ENCODE measurements at regions not wholly inside any gene's neighbourhood (a gene's known extent, or its start where the extent isn't known, plus 50 kb on each side); places are given as distances from the start of the nearest gene placed in this dataset.
"Not testable (repeated sequence)": the region's sequence is repeated elsewhere in the genome, so short reads cannot be mapped to it uniquely, and the experiment has no call there.

- no peak for DNase-seq (ENCODE audit: low read depth in 3 of 3)
Observed at GRCh38 chr2:49804111-49804510, 649.8 kb upstream of the FSHR start.

- no peak for DNase-seq (ENCODE audit: low read depth in 3 of 3)
Observed at GRCh38 chr2:49801898-49802450, 647.7 kb upstream of the FSHR start.

- DNase-seq (ENCODE audit: low read depth in 3 of 3), result no peak
Observed at GRCh38 chr2:49798570-49798969, 644.3 kb upstream of the FSHR start.

- no peak for DNase-seq (ENCODE audit: low read depth in 3 of 3)
Observed at GRCh38 chr2:49796266-49796665, 642.0 kb upstream of the FSHR start.

- DNase-seq (ENCODE audit: low read depth in 3 of 3), result no peak
Observed at GRCh38 chr2:49794396-49794795, 640.1 kb upstream of the FSHR start.

- no peak for DNase-seq (ENCODE audit: low read depth in 3 of 3)
Observed at GRCh38 chr2:49788300-49788699, 634.0 kb upstream of the FSHR start.

GRCh38 chr2:49780949-49781348 lies 626.6 kb upstream of the FSHR start:
- no peak for DNase-seq (ENCODE audit: low read depth in 3 of 3)

GRCh38 chr2:49772299-49772970 lies 618.1 kb upstream of the FSHR start:
- no peak for DNase-seq (ENCODE audit: low read depth in 3 of 3)

- DNase-seq (ENCODE audit: low read depth in 3 of 3), result no peak
Observed at GRCh38 chr2:49770919-49771318, 616.6 kb upstream of the FSHR start.

GRCh38 chr2:49767316-49767715 lies 613.0 kb upstream of the FSHR start:
- no peak for DNase-seq (ENCODE audit: low read depth in 3 of 3)

GRCh38 chr2:49755777-49756176 lies 601.5 kb upstream of the FSHR start:
- DNase-seq (ENCODE audit: low read depth in 3 of 3), result no peak

- no peak for DNase-seq (ENCODE audit: low read depth in 3 of 3)
Observed at GRCh38 chr2:49754381-49754780, 600.1 kb upstream of the FSHR start.

GRCh38 chr2:49753344-49753985 lies 599.1 kb upstream of the FSHR start:
- no peak for DNase-seq (ENCODE audit: low read depth in 3 of 3)

GRCh38 chr2:49737606-49738005 lies 583.3 kb upstream of the FSHR start:
- DNase-seq (ENCODE audit: low read depth in 3 of 3), result no peak

- not testable (repeated sequence) for DNase-seq (ENCODE audit: low read depth in 3 of 3)
Observed at GRCh38 chr2:49732924-49733323, 578.6 kb upstream of the FSHR start.

- DNase-seq (ENCODE audit: low read depth in 3 of 3), result no peak
Observed at GRCh38 chr2:49719241-49719640, 564.9 kb upstream of the FSHR start.

GRCh38 chr2:49715597-49715996 lies 561.3 kb upstream of the FSHR start:
- DNase-seq (ENCODE audit: low read depth in 3 of 3), result no peak

GRCh38 chr2:49714454-49714853 lies 560.1 kb upstream of the FSHR start:
- DNase-seq (ENCODE audit: low read depth in 3 of 3), result no peak

GRCh38 chr2:49702740-49703139 lies 548.4 kb upstream of the FSHR start:
- no peak for DNase-seq (ENCODE audit: low read depth in 3 of 3)

- DNase-seq (ENCODE audit: low read depth in 3 of 3), result no peak
Observed at GRCh38 chr2:49693961-49694360, 539.6 kb upstream of the FSHR start.

- DNase-seq (ENCODE audit: low read depth in 3 of 3), result not testable (repeated sequence)
Observed at GRCh38 chr2:49692022-49692421, 537.7 kb upstream of the FSHR start.

- no peak for DNase-seq (ENCODE audit: low read depth in 3 of 3)
Observed at GRCh38 chr2:49687918-49688317, 533.6 kb upstream of the FSHR start.

- no peak for DNase-seq (ENCODE audit: low read depth in 3 of 3)
Observed at GRCh38 chr2:49686897-49687442, 532.7 kb upstream of the FSHR start.
